Retina (tissue), 1 donor: ENCODE measurements at regions not wholly inside any gene's neighbourhood (a gene's known extent, or its start where the extent isn't known, plus 50 kb on each side); places are given as distances from the start of the nearest gene placed in this dataset.

ENCODE experiments used
- DNase-seq: peaks from one replicate; pipeline ENCODE4 v3.0.0-alpha.2; 2016

DNA sequence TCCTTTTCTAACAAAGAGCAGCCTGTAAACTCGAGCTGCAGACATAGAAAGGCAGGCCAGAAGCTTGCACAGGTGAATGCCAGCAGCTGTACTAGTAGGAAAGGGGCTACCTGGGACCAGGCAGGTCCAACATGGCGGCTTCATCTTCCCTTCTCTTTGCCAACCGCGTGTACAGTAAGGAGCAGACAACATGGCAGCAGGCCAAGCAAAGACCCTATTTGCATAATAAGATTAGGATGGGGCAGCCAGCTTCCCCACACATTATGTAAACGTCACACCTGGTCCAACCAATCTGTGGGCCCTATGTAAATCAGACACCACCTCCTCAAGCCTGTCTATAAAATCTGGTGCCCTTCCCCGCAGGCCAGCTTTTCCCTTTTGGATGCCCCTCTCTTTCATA is 1186.5 kb upstream of the AUTS2 start:
- no peak for DNase-seq

DNA sequence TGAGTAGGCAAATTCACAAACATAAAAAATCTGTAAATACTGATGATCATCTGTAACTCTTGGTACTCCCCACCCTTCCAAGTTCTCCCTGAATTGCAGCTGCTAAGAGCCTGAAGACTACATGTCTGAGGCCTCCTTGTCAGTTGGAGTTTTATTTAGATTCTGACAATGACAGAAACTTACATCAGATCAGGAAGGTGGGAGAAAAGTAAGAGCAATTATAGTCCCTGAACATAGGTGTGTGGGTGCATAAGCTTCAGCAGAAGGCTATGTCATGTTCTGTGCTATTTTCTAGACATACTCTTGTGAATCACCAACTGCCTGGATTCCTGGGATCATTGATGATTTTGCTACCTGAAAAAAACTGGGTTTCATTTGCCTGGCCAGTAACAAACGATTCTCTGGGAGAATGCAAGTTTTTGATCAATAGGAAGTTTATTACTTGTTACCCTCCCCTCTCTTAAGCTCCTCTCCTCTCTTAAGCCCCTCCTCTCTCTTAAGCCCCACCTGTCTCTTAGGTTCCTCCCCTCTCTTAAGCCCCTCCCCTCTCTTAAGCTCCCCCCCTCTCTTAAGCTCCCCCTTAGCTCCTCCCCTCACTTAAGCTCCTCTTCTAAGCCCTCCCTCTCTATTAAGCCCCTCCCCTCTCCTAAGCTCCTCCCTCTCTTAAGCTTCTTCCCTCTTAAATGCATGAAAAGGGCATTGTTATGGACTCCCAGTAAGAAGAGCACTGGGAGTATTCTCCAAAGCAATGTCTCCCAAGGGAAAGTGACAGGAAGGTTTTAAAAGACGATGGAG is 1183.4 kb upstream of the AUTS2 start:
- no peak for DNase-seq

DNA sequence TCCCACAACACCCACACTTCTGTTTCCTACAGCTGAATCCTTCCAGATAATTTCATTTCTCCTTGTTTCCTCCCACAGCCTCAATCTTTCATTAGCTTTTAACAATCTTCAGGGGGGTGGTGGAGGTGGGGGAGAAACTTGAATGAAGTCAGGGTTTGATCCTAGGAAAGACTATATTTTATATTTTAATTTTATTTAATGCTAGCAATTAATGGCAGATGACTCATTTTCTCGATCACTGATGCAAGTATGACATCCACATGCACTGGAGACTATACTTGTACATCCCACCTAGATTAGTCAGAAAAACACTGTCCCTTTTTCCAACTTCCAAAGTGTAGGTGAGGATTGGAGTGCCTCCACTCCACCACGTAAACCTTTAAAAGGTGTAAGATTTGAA is 1181.3 kb upstream of the AUTS2 start:
- DNase-seq: no peak

DNA sequence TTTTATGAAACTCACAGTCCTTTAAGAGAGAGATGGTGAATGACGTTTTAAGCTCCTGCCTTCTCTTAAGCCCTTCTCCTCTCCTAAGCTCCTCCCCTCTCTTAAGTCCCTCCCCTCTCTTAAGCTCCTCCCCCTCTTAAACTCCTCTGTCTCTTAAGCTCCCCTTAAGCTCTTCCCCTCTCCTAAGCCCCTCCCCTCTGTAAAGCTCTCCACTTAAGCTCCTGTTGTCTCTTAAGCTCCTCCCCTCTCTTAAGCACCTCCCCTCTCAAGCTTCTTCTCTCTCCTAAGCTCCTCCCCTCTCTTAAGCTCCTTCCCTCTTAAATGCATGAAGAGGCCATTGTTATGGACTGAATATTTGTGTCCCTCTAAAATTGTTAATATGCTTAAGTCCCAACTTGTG is 1180.6 kb upstream of the AUTS2 start:
- no peak for DNase-seq

DNA sequence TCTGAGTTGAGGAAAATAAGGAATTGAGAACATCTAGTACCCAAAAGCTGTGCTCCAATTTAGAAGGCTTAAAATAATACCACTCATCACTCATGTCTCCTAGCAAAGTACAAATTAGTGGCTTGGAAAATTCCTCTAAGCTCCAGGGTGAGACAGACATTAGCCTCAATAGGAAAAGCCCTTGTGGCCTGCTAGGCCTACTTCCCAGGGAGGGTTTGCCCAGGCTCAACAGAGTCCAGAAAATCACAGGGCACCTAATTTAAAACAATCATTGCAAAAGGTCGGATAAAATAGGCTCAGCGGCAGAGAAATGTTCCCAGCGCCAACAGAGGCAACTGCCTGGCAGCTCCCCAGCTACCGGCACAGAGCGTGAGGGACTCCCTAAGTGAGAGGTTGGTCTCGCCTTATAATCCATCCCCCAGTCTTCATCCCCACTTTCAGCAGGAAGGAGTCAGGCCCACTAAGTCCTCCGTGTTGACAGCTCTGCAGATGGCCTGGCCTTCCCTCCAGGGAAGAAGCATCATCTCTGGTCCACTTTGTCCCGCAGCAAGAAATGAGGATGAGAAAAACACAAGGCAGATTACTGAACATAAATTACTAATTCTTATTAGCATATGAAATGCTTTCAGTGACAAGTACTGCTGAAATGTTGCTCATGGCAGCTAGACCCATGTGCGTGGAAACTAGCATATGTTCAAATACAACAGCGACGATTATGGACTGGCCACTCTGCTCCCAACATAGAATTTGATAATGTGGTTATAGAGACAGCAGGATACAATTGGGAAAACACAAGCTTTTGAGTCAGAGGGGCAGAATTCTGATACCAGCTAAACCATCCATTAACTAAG is 1177.7 kb upstream of the AUTS2 start:
- DNase-seq: no peak

DNA sequence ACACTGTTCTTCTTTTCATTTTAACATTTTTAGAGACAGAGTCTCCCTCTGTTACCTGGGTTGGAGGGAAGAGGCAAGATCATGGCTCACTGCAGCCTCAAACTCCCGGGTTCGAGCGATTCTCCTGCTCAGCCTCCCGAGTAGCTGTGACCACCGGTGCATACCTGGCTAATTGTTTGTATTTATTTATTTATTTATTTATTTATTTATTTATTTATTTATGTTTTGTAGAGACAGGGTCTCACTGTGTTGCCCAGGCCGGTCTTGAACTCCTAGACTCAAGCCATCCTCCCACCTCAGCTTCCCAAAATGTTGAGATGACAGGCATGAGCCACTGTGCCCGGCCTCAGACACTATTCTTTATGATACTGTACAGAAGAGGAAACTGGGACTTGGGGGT is 1176.6 kb upstream of the AUTS2 start:
- DNase-seq: no peak

DNA sequence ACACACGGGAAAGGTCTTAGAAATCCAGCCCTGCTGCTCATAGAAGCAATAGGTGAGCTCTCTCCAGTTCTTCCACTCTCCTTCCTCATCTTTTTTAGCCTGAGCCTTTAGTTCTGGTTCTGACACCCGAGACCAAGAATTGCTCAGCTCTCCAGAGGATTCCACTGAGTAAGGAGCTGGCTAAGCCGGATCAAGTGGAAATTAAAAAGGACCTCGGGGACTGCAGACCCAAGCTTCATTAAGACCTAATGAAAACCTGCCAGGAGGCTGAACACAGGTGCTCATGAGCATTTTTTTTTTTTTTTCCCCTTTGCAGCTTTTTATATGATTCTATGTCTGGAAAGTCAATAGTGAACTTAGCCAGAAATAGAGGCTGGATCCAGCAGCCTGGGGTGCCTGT is 1176.0 kb upstream of the AUTS2 start:
- DNase-seq: no peak

DNA sequence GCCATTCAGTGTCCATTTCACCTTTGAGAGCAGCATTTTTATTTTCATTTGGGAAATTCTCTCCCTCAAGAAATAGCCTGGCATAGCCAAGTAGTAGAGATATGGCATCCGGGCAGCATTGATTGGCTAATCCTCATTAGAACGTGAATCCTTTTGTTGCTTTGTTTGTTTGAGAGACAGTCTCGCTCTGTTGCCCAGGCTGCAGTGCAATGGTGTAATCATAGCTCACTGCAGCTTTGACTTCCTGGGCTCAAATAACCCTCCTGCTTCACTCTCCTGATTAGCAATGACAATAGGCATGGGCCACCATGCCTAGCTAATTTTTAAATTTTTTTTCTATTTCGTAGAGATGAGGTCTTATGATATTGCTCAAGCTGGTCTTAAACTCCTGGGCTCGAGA is 1174.9 kb upstream of the AUTS2 start:
- no peak for DNase-seq

DNA sequence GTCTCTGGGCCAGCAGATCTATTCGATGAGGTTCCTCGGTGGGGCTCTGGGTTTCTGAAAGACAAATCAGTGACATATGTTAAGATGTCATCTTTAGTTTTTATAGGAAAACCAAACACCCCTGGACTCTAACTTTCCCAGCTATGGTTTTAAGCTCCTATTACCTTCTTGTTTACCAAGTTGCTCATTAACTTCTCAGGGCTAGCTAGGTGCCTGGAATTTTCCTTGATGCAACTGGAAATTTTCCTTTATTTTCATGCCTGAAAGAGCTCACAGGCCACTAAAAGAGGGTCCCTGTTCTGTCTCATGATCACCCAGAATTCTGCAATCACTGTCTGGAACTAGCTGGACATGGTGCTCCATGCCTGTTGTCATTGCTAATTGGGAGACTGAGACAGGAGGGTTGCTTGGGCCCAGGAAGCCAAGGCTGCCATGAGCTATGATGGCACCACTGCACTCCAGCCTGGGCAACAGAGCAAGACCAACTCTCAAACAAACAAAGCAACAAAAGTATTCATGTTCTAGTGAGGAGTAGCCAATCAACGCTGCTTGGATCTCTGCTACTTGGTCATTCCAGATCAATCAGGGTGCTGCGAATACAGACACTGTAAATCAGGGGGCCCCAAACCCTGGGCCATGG is 1173.5 kb upstream of the AUTS2 start:
- no peak for DNase-seq

DNA sequence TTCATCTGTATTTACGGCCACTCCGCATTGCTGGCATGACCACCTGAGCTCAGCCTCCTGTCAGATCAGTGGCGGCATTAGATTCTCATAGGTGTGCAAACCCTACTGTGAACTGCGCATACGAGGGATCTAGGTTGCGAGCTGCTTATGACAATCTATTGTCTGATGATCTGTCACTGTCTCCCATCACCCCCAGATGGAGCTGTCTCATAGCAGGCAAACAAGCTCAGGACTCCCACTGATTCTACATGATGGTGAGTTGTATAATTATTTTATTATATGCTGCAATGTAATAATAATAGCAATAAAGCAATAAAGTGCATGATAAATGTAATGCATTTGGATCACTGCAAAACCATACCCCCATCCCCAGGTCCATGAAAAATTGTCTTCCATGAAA is 1172.9 kb upstream of the AUTS2 start:
- no peak for DNase-seq

DNA sequence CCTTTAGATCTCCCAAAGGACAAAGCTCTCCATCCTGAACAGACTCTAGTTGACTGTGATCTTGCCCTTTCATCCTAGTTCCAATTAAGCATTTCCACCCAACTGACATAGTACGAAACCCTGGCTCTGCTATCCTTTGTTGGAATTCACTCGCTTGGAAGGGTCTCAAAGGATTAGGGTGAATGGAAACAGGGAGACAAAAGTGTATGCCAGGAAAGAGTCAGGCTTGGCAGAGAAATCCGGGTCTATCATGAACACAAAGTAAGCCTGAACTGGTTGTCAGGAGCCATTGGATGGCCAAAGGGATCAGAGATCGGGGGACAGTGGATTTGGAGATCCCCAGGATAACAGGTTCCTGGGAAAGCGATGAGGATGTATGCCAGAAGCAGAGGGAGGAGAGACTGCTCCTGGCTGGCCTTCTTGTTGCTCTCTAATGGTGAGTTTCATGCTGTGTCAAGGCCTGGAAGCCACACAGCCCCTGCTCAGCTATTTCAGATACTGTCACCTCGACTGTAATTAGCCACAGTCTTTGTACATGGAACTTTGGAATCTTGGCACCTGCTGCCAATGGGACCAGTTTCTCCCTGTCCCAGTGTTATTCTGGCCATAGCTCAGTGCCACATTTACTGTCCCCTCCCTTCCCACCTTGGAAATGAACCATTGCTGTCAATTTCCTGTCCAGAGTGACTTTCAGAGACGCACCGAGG is 1168.7 kb upstream of the AUTS2 start:
- DNase-seq: peak; percentile 67

DNA sequence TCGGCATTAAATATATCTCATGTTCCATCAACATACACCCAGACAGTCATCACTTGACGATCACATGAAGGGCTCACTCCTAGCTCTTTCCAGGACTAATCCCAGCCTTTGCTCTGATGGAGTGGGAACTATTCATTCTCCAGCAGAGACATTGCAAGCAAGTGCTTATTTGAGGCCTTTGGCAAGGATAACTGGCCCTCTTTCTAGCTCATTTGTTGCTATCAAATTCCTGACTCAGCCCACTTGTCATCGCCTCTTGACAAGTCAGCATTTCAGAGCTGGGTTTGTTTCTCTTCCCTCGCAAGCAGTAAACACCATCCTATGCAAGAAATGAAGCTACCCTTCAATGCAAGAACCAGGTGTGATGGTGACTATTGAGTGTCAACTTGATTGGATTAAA is 1165.7 kb upstream of the AUTS2 start:
- no peak for DNase-seq

DNA sequence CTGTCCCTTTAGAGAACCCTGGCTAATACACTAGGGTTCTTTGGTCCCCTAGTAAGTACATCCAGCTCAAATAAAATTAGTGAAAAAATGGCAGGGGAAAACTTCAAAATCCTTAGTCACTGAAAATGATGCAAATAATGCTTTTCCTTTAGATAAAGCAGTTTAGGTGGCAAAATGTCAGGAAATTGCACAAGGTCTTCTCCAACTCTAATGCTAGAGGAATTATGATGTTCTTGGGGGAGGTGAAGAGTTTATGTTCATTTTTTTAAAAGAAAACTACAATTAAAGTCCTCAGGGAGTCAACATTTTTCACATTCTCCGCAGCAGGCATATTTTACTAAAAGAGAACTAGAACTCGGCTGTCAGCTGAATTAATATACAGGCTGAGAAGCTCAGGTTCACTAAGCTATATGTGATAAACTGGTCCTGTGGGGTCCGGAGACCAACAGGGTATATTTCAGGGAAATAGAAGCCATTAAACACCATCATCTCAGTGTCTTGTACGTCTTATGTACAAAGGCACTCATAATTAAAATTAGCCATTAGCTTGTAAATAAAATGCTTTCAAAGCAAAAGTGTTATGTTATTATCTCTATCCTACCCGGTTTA is 1164.7 kb upstream of the AUTS2 start:
- no peak for DNase-seq

DNA sequence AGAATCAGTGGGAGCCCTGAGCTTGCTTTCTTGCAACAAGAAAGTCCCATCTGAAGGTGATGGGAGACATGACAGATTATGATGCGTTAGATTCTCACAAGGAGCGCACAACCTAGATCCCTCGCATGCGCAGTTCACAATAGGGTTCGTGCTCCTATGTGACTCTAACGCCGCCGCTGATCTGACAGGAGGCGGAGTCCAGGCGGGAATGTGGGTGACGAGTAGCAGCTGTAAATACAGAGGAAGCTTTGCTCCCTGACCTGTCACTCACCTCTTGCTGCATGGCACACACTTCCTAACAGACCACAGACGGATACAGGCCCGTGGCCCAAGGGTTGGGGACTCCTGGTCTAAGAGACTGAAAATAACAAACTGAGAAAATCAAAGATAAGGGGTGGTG is 1163.4 kb upstream of the AUTS2 start:
- no peak for DNase-seq

DNA sequence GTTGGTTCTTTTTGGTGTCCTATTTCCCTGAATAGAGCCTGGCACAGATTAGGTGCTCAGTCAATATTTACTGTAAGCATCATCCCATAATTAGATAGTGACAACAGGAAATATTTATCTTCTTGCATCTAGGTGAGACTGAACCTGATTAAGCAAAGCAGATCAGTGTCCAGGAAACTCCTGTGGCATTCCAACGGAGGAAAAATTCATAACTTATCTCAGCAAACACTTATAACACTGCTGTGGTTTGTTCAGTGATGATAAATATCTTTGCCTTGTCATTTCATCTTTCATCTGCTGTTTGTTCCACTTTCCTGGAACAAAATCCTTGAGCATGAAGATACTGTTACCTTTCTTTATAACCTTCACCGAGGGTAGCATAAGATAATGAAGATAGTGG is 1160.3 kb upstream of the AUTS2 start:
- DNase-seq: no peak

DNA sequence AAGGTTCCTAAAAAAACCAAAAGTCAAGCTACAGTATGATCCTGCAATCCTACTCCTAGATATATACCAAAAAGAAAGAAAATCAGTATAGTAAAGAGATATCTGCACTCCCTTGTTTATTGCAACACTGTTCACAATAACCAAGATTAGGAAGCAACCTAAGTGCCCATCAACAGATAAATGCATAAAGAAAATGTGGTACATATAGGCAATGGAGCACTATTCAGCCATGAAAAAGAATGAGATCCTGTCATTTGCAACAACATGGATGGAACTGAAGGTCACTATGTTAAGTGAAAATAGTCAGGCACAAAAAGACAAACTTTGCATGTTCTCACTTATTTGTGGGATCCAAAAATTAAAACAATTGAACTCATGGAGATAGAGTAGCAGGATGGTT is 1159.5 kb upstream of the AUTS2 start:
- no peak for DNase-seq

DNA sequence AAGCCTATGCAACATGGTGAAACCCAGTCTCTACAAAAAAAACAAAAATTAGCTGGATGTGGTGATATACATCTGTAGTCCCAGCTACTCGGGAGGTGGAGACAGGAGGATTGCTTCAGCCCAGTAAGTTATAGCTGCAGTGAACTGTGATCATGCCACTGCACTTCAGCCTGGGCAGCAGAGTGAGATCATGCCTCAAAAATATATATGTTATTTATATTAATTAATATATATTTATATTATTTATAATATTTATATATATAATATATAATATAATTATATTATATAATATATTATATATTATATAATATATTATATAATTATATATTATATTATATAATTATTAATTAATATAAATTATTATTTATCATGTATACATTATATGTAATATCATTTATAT is 1158.4 kb upstream of the AUTS2 start:
- DNase-seq: no peak

DNA sequence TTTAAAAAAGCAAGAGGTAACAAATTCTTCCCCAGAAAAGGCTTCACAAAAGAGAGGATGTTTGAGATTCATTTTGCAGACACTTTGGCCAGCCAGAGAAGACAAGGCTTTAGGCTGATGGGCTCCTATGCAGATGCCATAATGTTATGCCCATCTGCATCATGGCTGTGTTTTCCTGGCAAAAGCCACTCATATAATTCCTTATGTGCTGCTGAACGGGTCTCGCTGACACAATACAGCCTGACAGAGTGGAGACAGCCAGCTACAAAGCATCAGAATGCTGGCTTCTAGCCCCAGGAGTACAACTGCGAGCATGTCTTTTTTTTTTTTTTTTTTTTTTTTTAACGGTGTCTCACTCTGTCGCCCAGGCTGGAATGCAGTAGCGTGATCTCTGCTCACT is 1157.4 kb upstream of the AUTS2 start:
- DNase-seq: no peak

DNA sequence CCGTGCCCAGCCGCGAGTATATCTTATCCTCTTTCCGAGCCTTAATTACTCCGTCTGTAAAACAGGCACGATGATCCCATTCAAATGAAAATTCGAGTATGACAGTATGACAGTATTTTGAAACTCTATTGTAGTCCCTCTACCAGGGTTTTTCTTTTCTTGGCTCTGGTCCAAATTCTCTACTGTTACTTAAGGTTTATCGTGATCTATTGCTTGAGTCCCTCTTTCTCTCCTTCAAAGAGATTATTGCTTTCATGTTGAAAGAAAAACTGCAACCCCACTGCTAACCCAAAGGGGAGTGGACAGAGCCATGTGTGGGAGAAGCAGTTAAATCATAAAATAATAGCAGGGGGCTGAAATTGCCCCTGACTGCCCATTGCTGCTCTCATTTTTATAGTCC is 1156.6 kb upstream of the AUTS2 start:
- no peak for DNase-seq

DNA sequence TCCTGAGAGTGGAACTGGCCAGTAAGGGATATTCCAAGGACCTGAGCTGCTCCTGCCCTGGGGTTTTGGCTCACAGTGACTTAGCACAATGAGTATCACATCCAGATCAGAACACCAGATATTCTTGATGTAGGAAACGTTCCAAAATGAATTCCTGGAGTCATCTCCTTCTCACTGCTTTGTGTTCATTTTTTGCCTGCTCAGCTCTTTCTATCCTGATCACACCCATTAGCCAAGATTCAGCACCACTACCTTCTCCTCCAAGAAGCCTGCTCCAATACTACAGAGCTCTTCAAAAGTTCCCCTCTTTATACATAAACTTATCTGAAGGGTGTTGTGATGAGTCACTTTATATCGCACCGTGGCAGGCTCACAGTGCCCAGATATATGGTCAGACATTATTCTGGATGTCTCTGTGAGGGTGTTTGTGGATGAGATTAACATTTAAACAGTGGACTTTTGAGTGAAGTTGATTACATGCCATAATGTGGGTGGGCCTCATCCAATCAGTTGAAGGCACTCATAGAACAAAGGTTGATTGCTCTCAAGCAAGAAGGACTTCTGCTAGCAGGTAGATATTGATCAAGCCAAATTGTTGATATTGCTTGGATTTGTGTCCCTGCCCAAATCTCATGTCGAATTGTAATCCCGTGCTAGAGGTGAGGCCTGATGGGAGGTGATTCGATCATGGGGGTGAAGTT is 1155.2 kb upstream of the AUTS2 start:
- DNase-seq: no peak

DNA sequence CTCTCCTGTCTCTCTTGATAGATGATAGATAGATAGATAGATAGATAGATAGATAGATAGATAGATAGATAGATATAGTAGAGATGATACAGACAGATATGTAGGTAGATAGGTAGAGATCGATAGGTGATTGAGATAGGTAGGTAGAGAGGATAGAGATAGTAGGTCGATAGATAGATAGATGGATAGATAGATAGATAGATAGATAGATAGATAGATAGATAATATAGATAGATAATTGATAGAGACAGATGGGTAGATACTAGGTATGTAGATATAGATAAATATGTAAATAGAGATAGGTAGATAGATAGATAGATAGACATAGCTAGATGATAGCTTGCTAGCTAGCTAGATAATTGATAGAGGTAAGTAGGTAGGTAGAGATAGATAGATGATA is 1154.2 kb upstream of the AUTS2 start:
- DNase-seq: no peak

DNA sequence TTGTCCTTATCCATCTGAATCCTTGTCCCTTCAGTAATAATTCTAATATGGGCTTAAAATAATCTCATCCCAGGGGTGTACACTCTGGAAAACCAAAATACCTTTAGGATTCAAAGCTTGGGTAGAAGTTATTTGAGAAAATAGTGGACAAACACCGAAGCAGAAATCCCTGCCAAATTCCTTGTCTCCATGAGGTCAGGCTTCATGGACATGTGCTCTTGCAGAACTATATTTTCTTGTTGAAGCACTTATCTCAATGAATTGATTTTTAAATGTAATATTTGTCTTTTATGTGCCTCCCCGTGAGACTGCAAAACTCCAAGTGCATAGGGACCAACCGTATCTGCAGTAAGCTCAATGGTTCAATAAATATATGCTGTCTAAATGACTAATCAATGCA is 1153.3 kb upstream of the AUTS2 start:
- DNase-seq: no peak
